ENCODE measurements at regions not wholly inside any gene's neighbourhood (a gene's known extent, or its start where the extent isn't known, plus 50 kb on each side); places are given as distances from the start of the nearest gene placed in this dataset.

DNA sequence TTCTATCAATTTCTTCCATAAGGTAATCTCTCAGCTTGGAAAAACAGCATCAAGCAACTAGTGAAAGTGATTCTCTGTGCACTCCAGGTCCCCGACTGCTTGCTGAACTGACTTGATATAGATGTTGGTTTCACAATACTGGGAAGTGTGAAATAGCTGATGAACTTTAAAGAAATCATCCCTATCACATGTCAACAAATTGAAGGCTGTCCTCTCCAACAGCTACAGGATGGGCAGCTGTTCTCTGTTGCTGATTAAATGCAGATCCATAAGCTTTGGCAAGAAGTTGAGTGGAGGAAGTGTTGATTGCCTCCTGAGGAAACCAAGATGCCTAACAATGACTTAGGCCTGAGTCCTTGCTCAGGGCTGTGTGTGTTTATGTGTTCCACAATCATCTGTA lies 130.4 kb upstream of the GDF10 start:
- peak; percentile 25 to 50 (median 42) for DNase-seq

DNA sequence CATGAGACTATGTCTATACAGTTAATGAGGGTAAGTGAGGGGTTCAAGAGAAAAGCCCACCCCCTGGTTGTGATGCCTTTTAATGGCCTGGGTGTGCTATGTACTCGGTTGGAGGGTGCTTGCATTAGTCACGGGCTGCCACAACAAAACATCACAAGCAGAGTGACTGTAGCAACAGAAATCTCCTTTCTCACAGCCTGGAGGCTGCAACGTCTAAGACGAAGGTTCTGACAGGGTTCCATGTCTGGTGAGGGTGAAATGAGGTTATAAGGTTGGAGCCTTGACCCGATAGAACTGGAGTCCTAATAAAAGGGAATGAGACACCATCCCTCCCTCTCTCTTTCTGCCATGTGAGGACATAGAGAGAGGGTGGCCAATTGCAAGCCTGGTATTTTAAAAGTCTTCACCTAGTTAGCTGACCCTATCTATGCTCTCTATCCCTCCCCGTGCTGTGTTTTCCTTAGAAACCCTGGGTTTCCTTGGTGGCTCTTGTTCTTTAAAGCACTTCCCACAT lies 126.0 kb upstream of the GDF10 start:
- no peak for DNase-seq

DNA sequence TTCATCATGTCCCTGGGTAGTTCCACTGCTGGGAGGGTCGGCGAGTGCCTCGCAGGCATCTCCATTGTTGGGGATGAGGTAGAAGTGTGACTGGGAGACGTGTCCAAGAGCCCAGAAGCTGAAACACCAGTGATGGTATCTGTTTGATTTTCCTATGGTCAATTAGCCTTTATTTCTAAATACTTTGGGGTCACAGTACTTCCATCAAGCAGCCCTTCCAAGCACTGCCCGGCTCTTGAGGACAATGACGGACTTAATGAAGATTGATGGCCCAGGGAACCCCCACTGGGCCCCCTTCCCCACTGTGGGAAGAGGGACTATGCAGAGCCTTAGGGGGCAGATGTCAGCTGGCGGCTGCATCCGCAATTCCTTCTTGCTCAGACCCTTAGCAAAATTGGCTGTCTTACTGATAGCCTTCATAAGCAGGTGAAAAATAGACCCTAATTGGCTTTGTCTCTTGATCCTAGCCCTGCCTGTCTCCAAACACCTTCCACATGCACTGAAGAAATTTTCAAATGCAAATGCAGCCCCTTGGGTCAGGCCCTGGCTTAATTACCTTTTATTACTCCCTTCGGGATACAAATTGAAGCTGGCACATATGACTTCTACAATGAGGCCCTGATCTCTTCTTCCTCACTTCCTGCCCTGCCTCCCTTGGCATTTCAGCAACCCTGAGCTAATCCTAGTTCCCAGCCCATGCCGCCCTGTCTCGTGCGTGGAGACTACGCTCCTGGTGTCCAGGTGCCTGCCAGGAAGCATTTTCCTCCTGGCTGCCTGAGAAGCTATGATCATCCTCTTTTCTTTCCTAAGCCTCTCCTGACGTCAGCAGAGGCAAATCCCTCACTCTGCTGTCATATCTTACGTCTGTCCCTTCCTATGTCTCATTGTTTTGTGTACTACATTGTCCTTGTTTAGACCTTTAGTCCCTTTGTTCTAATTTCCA lies 124.5 kb upstream of the GDF10 start:
- DNase-seq, result no peak

DNA sequence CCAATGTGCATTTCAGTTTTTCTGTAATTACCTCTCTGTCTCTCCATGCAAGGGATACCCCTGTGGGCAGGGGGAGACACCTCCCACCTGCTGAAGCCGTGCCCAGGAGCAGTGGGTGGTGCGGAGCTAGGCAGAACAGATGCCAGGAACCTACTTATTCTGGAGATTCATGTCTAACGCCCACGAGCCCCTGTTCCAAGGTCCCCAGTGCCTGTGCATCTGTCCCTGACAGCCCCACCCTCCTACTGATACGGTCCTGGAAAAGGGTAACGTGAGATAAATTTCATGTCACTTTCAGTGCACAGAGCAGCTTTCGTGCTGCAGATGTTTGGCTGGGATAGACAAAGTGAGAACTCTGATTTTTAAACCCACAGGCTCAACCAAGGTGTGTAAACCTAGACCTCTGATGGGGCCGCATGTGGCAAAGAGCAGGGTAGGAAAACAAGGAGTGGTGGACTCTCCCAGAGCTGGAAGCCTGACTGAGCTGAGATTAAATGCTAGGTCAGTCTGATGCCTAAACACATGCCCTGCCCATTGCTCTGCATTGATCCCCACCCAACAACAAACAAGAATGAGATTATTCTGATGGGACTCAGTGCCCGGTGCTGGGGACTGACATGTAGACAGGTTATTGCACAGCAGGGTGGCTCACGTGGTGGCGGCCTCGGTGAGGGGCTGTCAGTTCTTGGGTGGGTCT lies 123.6 kb upstream of the GDF10 start:
- DNase-seq, result no peak

DNA sequence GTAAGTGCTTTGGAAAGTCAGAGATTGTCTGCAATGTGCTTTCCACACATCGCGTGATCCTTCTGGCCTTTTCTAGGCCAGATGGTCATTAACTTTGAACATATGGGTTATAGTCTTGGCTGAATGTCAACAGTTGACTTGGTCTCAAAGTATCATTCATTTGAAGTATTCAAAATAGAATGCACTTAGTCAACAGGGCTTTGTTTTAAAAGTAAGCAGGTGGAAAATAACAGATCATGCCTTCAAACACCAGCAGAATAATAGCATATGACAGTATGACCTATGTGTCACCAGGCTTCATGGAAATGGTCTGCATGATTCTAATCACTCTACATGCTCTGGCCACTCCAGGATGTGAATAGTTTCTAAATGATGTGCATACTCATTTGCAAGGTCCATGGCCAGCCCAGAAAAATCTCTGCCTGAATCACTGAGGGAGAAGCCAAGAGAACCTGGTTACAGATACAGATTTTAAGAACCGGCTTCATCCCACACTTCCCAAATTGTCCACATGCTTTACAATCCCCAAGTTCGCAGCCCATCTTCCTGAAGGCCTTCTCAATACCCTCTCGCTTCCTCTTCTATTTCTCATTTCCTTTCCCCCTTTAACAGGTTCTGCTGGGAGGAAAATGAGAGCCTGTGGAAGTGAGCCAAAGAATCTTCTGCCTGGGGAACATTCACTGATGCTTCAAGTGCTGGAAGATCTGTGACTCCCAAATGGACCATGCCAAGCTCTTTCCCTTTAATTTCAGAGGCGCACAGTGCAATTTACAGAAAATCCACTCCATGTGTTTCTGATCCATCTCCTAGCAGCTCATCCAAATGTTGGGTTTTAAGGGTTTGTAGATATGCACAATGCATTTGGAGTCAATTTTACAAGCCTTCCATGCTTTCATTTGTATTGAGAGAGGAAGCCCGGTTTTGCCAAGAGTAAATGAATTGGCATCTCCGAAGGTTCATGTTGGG lies 122.8 kb upstream of the GDF10 start:
- DNase-seq, result no peak

DNA sequence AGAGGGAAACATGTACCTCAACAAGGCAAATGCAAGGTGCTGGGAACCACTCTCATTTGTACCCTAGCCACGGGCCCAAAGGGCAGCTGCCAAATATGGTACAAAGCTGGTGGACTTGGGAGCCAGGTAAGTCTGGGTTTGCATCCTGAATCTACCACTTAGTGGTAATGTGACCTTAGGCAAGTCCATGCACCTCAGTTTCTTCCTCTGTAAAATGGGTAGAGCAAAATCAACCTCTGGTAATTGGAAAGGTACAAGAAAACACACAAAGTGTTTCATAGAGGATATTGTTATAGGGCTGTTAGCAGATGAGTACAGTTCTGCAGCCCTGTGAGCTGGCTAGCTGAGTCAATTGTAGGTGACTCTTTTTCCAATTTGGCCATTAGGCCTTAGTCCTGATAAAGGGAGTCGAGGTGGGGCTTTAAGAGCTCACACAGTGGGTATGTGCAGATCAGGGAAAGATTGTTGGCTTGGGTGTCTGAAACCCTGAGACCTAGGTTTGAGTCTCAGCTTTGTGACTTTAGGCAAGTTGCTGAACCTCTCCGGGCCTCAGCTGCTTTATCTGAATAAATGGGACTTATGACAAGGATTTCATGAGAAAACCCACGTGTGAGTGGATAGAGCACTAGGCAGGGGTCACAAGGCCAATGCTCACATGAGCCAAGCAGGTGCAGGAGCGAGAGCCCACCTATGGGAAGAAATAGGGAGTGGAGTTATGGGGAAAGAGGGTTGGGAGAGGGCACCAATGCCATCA lies 121.3 kb upstream of the GDF10 start:
- no peak for DNase-seq

DNA sequence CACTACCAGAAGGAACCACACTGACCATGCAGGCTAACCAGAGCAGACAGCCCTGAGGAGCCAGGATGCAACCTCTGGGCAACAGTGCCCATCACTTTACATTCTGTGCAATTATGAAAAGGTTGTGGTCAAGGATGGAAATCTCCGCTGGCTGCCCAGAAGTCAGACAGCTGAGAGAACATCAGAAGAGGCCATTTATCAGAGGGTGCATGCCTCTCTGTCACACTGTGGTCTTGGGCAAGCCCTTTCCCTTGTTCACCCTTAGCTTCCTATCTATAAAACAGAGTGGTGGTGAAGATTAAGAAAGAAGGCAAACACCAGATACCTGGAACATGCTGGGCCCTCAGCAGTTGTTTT lies 120.7 kb upstream of the GDF10 start:
- no peak for DNase-seq

DNA sequence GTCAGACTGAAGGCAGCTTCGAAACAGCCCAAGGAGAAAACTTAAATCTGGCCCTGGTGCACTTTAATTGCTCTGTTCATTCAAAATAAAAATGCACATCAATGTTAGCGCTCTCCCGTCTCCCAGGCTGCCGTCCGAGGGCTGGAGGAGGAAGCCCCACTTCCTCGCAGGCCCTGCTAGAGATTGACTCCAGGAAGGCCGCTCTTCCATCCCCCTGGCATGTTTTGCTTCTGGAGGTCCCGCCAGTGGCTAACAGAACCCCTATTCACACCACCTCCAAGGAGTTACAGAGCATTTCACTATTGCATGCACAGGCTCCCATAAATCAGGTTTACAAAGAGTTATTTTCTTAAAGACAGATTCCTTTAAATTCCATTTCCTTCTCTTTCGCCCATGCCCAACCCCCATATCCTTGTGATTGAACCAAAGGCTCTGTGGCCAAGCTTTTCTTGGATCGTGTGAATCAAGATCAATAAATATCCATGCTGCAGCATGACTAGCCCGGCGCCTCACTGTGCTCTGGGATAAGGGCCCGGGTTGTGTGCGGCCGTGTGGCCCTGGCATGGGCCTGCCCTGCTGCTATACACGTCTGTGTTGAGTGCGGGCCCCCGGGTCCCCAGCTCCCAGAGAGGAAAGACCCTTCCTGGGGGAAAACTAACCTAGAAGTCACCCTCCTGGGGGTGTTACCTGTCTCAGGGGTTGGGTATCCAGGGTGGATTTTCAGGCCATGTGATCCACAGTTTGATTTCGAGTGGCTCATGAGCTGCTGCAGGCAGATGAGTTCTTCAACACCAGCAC lies 118.7 kb upstream of the GDF10 start:
- no peak for DNase-seq

DNA sequence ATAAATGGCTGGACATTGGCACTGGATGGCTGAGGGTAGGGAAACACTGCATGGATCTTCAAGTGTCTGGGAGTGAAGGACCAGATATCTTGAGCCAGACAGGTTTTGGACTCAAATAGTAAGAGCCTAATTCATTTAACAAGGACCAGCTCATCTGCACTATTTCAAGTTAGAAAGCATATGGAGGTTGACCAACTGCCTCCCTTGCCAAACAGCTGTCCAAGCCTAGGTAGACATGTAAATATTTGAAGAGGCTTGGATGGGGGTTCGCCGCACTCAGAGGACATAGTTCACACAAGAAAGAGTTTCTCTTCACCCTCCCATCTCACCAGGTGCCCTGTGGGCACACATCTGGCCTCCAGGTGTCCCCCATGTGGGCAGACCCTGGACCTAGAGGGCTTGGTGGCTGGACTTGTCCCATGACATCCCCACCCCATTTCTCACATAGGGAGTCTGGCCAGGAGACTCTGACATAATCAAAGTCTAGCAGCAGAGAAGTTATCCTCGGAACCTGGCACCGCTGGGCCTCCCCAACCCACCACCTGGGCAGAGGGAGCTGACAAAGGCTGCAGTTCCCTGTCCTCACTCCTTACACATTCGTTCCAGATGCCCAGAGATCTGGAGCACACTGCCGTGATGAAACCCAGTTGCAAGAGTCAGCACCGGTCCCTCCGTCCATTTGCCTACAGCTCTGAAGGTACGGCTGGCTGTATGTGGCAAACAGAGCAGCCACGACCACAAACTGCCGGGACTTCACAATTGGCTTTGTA lies 116.9 kb upstream of the GDF10 start:
- DNase-seq, result no peak

DNA sequence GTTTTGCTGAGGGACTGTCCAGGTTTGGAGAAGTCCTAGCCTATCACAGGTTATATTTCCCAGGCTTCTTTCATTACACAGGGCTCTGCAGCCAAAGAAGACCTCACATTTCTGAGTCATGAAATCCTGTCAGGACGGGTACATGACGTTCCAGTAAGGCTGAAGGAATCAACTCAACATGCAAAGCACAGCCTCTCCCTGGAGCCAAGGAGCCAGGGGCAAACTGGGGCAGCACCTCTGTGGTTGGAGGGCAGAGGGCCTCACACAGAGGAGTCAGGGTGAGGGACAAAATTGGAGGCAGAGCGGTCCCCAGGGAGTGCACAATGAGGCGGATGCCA lies 116.3 kb upstream of the GDF10 start:
- no peak for DNase-seq

DNA sequence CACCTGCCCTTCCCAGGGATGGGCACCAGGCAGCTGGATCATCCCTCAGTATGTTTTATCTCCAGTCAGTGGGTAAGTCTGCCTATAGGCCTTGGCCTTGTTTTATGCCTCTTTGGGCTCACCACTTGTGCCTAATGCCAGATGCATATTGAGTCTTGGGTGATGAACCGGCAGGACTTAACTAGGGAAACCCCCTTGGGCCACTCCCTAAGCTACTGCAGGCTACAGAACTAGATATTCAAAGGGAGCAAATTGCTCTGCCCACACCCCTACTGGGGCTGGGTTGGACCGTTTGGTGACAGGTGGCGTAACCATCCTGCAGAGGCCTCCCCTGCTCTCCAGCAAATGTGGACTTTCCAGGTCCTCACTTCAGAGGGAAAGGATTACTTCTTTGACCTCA lies 115.7 kb upstream of the GDF10 start:
- no peak for DNase-seq

DNA sequence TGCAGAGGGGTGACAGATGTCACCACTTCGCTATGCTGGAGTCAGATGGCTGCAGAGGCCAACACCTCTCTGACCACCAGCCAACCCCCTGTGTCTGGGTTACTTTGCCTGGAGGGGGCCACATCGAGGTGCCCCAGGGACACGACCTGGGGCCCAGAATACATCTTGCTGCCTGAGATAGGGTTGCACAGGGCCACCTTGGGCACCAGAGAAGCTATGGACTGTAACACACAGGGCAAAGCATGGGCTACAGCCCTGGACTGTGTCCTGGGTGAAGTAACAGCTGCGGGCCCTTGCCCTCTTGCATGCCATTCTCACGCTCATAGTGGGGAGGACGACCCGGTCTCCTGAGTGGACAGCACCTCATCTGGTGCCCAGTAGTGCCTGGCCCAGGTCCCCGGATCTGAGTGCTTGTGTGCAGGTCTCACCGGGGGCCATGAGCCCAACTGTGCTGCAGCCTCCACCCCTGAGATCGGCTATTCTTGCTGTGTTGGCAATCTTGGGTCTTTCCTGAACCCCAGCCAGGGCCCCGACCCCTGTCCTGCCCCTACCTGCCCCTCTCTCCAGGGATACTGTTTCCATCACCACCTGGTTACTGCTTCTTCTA lies 115.2 kb upstream of the GDF10 start:
- no peak for DNase-seq

DNA sequence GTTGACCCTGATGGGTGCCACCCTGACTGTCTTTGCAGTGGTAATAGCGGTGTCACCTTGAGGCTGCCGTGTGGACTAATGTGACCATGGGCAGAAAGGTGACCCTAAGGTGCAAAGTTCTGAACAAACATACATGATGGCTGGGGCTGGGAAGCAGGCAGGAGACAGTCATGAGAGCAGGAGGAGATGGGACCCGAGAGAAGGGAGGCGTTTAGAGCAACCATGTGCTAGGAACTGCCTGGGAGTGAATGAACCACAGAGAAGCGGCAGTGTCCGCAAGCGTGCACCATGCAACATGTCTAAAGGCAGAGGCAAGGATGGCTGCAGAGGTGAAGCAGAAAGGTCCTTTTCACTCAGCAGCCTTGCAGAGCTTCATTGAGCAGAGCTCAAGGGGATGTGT lies 113.1 kb upstream of the GDF10 start:
- no peak for DNase-seq

DNA sequence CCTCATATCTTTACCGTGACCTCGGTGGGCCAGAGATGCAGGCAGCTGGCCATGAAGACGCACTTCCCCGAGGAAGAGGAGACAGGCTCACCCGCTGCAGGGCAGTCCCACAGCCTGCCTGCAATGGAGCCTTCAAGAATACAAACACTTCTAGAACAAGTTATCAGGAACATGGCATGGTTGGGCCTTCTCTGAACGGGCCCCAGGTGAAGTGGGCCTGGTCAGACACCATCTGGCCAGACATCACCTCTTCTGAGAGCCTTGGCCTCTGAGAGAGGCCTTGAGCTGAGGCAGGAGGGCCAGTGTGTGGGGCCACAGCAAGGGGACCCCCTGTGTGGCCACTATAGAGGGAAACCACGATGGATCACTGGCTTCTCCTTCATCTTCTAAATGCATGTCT lies 112.4 kb upstream of the GDF10 start:
- no peak for DNase-seq

DNA sequence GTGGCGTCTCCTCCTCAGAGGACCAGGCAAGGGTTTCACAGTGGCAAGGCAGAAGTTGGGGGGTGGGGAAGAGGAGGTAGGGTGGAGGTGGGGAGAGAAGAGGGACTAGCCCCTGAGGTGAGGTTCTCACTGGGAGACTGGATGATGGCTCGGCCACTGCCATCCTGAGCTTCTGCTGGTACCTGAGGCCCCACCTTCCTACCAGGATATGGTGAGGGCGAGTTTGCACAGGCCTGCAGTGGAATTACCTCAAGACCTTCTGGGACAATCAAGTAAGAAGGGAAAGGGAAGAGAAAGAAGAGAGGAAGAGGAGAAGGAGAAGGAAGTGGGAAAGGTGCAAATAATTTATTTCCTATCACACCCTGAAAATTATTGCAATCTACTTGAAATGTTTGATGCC lies 111.8 kb upstream of the GDF10 start:
- DNase-seq, result no peak

DNA sequence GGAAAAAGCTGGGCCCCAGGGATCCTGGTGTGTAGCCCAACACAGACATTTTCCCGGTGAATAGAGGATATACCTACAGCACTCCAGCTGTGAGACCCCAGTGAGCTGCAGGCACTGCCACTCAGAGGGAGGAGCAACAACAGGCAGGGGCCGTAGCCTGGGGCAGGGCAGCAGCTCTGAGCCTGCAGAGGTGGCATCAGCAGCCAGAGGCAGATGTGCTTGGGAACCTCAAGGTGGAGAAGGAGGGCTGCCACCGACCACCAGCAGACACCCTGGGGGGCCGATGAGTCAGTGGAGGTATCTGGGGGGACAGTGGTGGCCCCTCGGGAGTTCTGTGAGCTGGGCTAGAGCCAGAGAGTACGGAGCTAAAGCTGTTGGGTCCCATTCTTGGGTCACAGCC lies 110.2 kb upstream of the GDF10 start:
- DNase-seq, result no peak

DNA sequence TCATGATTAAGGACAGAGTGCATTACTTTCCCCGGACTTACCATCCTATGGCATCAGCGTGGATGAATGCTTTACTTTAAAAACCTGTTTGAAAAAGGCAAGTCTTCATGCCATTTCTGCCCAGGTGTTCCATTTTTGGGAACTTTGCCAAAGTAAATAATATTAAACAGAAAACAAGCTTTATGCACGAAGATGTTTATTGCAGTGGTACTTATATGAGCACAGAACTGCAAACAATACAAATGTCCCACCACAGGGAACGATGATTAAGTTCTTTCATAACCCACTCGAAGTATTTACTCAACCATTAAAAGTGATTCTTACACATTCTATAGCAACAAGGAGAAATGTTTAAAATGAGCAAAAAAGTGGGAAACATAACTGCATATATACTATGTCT lies 109.7 kb upstream of the GDF10 start:
- no peak for DNase-seq

DNA sequence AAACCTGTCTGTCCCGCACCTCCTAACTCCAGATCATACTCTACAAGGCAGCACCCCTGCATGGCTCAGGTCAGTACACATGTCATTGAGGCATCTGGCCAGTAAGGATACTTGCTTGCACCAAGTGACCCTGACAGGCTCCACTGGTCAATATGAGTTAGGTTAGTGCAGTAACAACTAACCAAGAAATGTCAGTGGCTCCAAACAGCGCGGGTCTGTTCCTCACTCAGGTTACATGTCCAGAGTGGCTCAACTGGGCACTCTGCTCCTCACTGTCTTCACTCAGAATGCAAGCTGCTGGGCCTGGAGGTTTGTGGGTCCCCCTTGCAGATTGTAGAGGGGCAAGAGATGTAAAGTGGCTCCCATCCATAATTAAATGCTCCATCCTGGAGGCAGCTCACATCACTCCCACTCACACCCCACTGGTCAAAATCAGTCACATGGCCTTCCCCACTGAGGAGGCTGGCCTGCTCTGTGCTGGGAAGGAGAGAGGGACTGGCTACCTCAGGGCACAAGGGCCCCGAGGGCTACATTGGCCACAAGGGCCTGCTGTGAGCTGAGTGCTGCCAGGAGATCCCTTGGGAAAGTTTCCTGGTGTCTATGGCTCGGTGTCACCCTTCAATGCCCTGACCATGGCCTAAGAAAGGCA lies 109.1 kb upstream of the GDF10 start:
- DNase-seq, result no peak

DNA sequence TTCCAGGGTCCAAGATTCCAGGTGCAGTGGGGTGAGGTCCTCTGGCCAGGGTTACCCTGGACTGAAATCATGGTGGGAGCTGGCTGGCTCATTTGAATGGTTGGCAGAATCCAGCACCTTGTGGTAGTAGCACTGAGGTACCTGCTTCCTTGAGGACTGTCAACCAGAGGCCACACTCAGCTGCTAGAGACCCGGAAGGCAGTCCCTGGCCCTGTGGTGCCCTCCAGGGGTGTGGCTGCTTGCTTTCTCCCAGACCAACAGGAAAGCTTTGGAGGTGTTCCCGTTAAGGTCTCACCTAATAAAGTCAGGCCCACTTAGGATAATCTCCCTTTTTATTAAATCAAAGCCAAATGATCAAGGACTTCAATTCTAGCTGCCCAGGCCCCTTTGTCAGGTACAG lies 107.7 kb upstream of the GDF10 start:
- DNase-seq, result no peak

DNA sequence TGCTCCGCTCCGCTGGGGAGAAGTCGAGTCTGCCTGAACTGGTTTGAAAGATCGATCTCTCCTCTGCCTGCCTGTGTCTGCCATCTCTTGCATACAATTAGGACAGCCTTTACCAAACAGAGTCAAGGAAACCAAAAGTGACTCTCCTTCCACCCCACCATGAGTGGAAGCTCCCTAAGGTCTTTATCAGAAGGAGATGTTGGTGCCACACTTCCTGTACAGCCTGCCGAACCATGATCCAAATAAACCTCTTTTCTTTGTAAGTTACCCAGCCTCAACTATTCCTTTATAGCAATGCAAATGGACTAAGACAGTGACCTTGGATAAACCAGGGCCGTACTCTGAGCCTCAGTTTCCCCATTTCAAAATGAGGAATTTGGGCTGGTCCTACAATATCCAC lies 106.3 kb upstream of the GDF10 start:
- DNase-seq, result no peak
